Testis (tissue), 2 donors: ENCODE measurements at regions not wholly inside any gene's neighbourhood (a gene's known extent, or its start where the extent isn't known, plus 50 kb on each side); places are given as distances from the start of the nearest gene placed in this dataset.

Experiments
- DNase-seq: peaks from one replicate; pipeline ENCODE4 v3.0.0-alpha.2; 2019
- H3K27ac ChIP-seq, 2 donors: fragments of 200-600 bp; sonication (generic); one replicate each; pipeline ENCODE4 v1.5.1; 2019
- H3K27me3 ChIP-seq: fragments of 200-600 bp; sonication (generic); one replicate; pipeline ENCODE4 v1.5.1; 2019
- H3K36me3 ChIP-seq: fragments of 200-600 bp; sonication (generic); one replicate; pipeline ENCODE4 v1.5.1; 2017; ENCODE audit warnings: low read depth; ENCODE audit errors: missing control alignments
- H3K4me1 ChIP-seq: fragments of 200-600 bp; sonication (generic); one replicate; pipeline ENCODE4 v1.5.1; 2019
- H3K4me3 ChIP-seq, 2 donors: fragments of 200-600 bp; sonication (generic); one replicate each; pipeline ENCODE4 v1.5.1; 2017 to 2019
- H3K9me3 ChIP-seq: fragments of 200-600 bp; sonication (generic); one replicate; pipeline ENCODE4 v1.5.1; 2017
- POLR2A ChIP-seq: fragments of 450-650 bp; IDR thresholded peaks from one replicate; pipeline ENCODE4 v1.6.1; 2017; ENCODE audit warnings: antibody characterized with exemption, mild to moderate bottlenecking, moderate library complexity
- WGBS, 2 donors: methylation state at CpG; one replicate each; pipeline ENCODE4 v1.1.5; 2018; 5-methylcytosine and 5-hydroxymethylcytosine counted together
- intact Hi-C: fragments of 100-400 bp; cut with DNase I; formaldehyde crosslinking; loops from one replicate; pipeline ENCODE4 v1.15.1; 2023; ENCODE audit warnings: low total_unique reads
- TF ChIP-seq, protein P1 (sequence below), 3 experiments: fragments of 450-650 bp in 2 of 3; fragments of 200-600 bp in 1 of 3; sonication (generic) in 1 of 3; IDR thresholded peaks; one replicate each; pipeline ENCODE4 v1.5.1; 2016 to 2019; ENCODE audit warnings: antibody characterized with exemption in 3 of 3, mild to moderate bottlenecking in 2 of 3, moderate library complexity in 1 of 3

DNA sequence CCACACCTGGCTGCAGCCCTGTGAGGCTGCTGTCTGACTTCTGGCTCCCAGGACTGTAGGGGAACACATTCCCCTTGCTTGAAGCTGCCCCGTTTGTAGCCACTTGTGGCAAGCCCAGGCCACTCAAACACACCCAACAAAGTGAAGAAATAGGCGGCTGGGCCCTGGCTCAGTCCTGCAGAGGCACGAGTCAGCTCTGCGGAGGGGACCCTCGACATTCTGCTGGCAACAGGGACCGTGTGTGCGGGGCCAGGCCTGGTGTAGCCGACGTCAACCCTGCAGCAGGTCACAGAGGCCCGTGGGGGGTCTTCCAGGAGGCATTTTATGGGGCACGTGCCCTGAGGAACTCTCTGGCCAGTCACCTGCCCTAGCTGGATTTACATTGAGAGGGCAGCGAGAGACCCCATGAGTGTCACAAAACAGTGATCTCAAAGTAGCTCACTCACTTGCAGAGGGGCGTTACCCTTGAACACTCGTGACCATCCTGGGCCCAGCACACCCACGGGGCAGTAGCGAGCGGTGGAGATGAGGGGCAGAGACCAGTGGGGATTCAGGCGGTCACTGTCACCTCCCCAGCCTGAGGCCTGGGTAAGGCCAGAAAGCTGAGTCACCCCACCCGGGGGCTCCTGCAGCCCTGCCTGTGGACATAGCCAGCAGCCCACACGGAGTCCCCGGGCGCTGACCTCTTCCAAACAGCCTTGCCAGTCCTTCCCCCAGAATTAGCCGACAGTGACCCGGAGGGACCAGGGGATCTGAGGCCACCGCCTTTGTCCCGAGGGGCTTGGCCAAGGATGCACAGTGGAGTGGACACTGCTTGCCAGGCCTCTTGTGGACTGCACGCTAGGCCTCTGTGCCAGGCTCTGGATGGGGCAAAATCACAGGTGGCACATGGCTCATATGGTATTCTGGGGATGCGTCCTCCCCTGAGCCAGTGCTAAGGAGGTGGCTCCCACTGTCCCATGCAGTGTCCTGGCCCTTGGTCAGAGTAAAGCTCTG is 139.5 kb downstream of the CTTN start:
- Histone ChIP-seq H3K27ac (no peak overlapping the region), H3K4me1 (no peaks in the 10 kb centered on the region), H3K36me3 (no peaks in the 10 kb centered on the region), H3K27me3 (no peaks in the 10 kb centered on the region), H3K9me3 (no peaks in the 10 kb centered on the region), H3K4me3 (no peak overlapping the region)
- DNase-seq, result no peak
- intact Hi-C loops, result no loop called here
- WGBS, 2 donors, result 90 to 91% methylated on average over 9 to 28 of the region's 28 CpGs
- TF ChIP-seq, protein P1, sequence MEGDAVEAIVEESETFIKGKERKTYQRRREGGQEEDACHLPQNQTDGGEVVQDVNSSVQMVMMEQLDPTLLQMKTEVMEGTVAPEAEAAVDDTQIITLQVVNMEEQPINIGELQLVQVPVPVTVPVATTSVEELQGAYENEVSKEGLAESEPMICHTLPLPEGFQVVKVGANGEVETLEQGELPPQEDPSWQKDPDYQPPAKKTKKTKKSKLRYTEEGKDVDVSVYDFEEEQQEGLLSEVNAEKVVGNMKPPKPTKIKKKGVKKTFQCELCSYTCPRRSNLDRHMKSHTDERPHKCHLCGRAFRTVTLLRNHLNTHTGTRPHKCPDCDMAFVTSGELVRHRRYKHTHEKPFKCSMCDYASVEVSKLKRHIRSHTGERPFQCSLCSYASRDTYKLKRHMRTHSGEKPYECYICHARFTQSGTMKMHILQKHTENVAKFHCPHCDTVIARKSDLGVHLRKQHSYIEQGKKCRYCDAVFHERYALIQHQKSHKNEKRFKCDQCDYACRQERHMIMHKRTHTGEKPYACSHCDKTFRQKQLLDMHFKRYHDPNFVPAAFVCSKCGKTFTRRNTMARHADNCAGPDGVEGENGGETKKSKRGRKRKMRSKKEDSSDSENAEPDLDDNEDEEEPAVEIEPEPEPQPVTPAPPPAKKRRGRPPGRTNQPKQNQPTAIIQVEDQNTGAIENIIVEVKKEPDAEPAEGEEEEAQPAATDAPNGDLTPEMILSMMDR (IDR thresholded peaks at IDR 0.05), result no peak
- TF ChIP-seq POLR2A, result no peak

DNA sequence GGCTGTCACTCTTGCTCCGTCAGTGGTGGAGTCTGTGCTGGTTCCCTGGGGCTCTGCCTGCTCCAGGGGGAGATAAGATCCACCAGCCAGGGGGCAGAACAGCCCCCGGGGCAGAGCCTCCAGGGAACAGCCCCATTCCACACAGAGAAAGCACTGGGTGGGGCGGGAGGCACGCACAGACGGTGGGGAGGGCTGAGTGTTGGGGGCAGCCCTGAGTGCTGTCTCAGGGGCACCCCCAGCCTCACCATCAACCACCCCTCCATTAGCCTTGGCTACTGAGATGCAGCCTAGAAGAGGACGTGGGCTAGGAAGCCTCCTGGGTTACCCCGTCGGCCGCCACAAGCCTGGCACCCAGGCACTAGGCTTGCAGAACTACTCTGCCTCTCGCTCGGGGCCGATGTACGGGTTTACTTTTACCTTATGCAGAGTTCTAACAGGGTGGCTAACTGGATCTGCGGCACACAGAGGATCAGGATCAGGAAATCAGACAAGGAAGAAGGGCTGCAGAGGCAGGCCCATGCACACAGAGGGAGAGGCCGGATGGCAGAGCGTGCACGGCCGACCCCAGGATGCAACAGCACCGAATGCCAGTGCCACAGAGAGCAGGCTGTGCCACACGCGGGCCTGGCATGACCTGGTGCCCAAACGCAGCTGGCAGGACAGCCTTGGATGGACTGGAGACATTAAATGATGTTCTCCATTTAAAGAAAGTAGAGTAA is 140.5 kb downstream of the CTTN start:
- intact Hi-C loops, result no loop called here
- 91 to 93% methylated on average over 18 to 21 of the region's 22 CpGs for WGBS, 2 donors
- DNase-seq, result no peak

GRCh38 chr11:70539360-70540095 is 141.2 kb downstream of the CTTN start:
- Histone ChIP-seq H3K4me1 (no peaks in the 10 kb centered on the region), H3K4me3 (no peak overlapping the region), H3K27ac (no peak overlapping the region), H3K27me3 (no peaks in the 10 kb centered on the region), H3K36me3 (no peaks in the 10 kb centered on the region), H3K9me3 (no peaks in the 10 kb centered on the region)
- TF ChIP-seq POLR2A, result no peak
- TF ChIP-seq, protein P1 (IDR thresholded peaks at IDR 0.05), result no peak
- no peak for DNase-seq
- 88 to 93% methylated on average over 24 to 26 of the region's 26 CpGs for WGBS, 2 donors
- intact Hi-C loops, result no loop called here

More for the DNA sequence above, 140.5 kb downstream of the CTTN start:
- H3K27me3 ChIP-seq, result no peaks in the 10 kb centered on the region
- H3K9me3 ChIP-seq, result no peaks in the 10 kb centered on the region
- no peak overlapping the region for H3K4me3 ChIP-seq
- H3K4me1 ChIP-seq, result no peaks in the 10 kb centered on the region
- TF ChIP-seq, protein P1 (IDR thresholded peaks at IDR 0.05), result no peak
- no peak for TF ChIP-seq POLR2A
- H3K27ac ChIP-seq, result no peak overlapping the region
- H3K36me3 ChIP-seq, result no peaks in the 10 kb centered on the region

DNA sequence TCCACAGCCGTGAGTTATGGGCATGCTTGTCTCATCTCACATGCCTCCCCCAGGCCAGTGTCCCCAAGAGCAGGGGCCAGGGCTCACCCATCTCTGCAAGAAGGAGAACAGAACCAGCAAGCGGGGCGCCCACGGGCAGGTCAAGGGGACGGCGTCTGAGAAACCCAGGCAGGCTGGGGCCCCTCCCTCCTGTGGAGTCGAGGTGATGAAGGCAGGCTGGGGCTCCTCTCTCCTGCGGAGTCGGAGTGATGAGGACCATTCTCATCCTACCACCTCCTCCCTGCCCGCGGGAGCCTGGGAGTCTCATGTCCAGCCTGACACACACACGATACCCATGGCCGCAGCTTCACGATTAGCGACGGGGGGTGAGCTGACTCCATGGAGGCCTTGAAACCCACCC is 141.9 kb downstream of the CTTN start:
- H3K4me3 ChIP-seq, result no peak overlapping the region
- 90 to 95% methylated on average over 7 to 16 of the region's 16 CpGs for WGBS, 2 donors
- no peaks in the 10 kb centered on the region for H3K9me3 ChIP-seq
- DNase-seq, result no peak
- no peak overlapping the region for H3K27ac ChIP-seq
- no peaks in the 10 kb centered on the region for H3K27me3 ChIP-seq
- TF ChIP-seq, protein P1 (IDR thresholded peaks at IDR 0.05), result no peak
- TF ChIP-seq POLR2A, result no peak
- intact Hi-C loops, result no loop called here
- H3K4me1 ChIP-seq, result no peaks in the 10 kb centered on the region
- H3K36me3 ChIP-seq, result no peaks in the 10 kb centered on the region
